HG03469 (cell line): ENCODE measurements at regions not wholly inside any gene's neighbourhood (a gene's known extent, or its start where the extent isn't known, plus 50 kb on each side); places are given as distances from the start of the nearest gene placed in this dataset.

ENCODE experiments used
- ATAC-seq: cut with Tn5 transposase; IDR thresholded peaks from one replicate; pipeline ENCODE4 v1.9.1; 2021; ENCODE audit warnings: mild to moderate bottlenecking, moderate library complexity, moderate number of reproducible peaks; ENCODE audit not compliant: unreplicated experiment

GRCh38 chr12:89257340-89257739, 95.0 kb downstream of the DUSP6 start:
- ATAC-seq = no peak

- ATAC-seq = no peak
Observed at GRCh38 chr12:89256060-89256459, 96.2 kb downstream of the DUSP6 start.

- ATAC-seq = no peak
Observed at GRCh38 chr12:89253488-89253887, 98.8 kb downstream of the DUSP6 start.

- ATAC-seq = no peak
Observed at GRCh38 chr12:89252284-89252683, 100.0 kb downstream of the DUSP6 start.

GRCh38 chr12:89251342-89252271, 100.7 kb downstream of the DUSP6 start:
- no peak for ATAC-seq

GRCh38 chr12:89250636-89251035, 101.7 kb downstream of the DUSP6 start:
- ATAC-seq = no peak

GRCh38 chr12:89250213-89250612, 102.1 kb downstream of the DUSP6 start:
- ATAC-seq = no peak

- no peak for ATAC-seq
Observed at GRCh38 chr12:89247967-89248366, 104.3 kb downstream of the DUSP6 start.

GRCh38 chr12:89247541-89247942, 104.8 kb downstream of the DUSP6 start:
- ATAC-seq = no peak

GRCh38 chr12:89245090-89245489, 107.2 kb downstream of the DUSP6 start:
- no peak for ATAC-seq

- ATAC-seq = no peak
Observed at GRCh38 chr12:89244536-89244935, 107.8 kb downstream of the DUSP6 start.

- no peak for ATAC-seq
Observed at GRCh38 chr12:89243771-89244170, 108.5 kb downstream of the DUSP6 start.

GRCh38 chr12:89239534-89239933, 112.8 kb downstream of the DUSP6 start:
- no peak for ATAC-seq

GRCh38 chr12:89238593-89238992, 113.7 kb downstream of the DUSP6 start:
- ATAC-seq = no peak

GRCh38 chr12:89237763-89238162, 114.5 kb downstream of the DUSP6 start:
- no peak for ATAC-seq

- ATAC-seq = no peak
Observed at GRCh38 chr12:89236748-89237383, 115.4 kb downstream of the DUSP6 start.

- ATAC-seq = no peak
Observed at GRCh38 chr12:89236237-89236636, 116.1 kb downstream of the DUSP6 start.

GRCh38 chr12:89235189-89235993, 116.9 kb downstream of the DUSP6 start:
- no peak for ATAC-seq

GRCh38 chr12:89234324-89235114, 117.8 kb downstream of the DUSP6 start:
- ATAC-seq = no peak

GRCh38 chr12:89231686-89232085, 120.6 kb downstream of the DUSP6 start:
- no peak for ATAC-seq
